Cardiac fibroblast (primary cell): ENCODE measurements at regions not wholly inside any gene's neighbourhood (a gene's known extent, or its start where the extent isn't known, plus 50 kb on each side); places are given as distances from the start of the nearest gene placed in this dataset.

Experiments used
- DNase-seq, 2 donors: peaks; one replicate each; pipeline versions ENCODE4 v3.0.0 to v3.0.0-alpha.2; 2010; ENCODE audit warnings: low read depth in 2 of 2
- H3K4me3 ChIP-seq, 2 donors: replicated peaks in 1 of 2; 1 replicate in 1 of 2; 2 replicates in 1 of 2; pipeline ENCODE4 v1.5.1; 2011; ENCODE audit warnings: low read depth in 2 of 2, low read length in 2 of 2, mild to moderate bottlenecking in 2 of 2, moderate library complexity in 1 of 2
- TF ChIP-seq, protein P1 (sequence below): IDR thresholded peaks from one replicate; pipeline ENCODE4 v1.5.1; 2011; ENCODE audit warnings: low read depth, mild to moderate bottlenecking, low read length, inconsistent platforms

DNA sequence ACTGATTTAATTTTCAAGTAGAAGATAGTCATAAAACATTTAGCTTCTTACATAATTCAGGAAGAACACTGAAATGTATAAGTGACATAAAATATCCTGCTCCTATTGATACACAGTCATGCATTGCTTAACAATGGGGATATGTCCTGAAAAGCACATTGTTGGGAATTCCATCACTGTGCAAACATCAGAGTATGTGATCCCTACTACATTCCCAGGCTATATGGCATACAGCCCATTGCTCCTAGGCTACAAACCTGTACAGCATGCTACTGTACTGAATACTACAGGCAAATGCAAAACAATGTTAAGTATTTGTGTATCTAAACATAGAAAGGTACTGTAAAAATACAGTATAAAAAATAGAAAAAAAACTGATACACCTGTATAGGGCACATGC lies 723.9 kb upstream of the ARGLU1 start:
- TF ChIP-seq, protein P1, sequence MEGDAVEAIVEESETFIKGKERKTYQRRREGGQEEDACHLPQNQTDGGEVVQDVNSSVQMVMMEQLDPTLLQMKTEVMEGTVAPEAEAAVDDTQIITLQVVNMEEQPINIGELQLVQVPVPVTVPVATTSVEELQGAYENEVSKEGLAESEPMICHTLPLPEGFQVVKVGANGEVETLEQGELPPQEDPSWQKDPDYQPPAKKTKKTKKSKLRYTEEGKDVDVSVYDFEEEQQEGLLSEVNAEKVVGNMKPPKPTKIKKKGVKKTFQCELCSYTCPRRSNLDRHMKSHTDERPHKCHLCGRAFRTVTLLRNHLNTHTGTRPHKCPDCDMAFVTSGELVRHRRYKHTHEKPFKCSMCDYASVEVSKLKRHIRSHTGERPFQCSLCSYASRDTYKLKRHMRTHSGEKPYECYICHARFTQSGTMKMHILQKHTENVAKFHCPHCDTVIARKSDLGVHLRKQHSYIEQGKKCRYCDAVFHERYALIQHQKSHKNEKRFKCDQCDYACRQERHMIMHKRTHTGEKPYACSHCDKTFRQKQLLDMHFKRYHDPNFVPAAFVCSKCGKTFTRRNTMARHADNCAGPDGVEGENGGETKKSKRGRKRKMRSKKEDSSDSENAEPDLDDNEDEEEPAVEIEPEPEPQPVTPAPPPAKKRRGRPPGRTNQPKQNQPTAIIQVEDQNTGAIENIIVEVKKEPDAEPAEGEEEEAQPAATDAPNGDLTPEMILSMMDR = no peak
- no peak for DNase-seq

DNA sequence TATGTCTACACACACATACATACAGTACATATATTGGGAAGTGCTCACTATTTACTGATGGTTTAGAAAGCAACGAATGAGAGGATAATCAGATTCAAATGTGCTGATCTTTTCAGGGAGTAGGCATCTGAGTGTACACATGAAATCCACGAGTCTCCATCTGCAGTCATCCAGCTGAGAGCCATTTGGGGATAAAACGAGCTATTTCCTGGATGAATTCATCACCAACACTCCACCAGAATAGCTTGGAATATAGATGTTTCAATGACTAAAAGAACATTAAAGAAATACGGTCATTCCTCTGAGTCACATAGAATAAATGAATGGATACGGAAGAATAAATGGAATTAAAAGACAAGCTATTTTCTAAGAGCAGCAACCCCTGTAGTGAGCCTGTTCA lies 721.6 kb upstream of the ARGLU1 start:
- no peak overlapping the region for H3K4me3 ChIP-seq
- TF ChIP-seq, protein P1 = no peak
- no peak for DNase-seq

More for the DNA sequence above, 723.9 kb upstream of the ARGLU1 start:
- H3K4me3 ChIP-seq = no peak overlapping the region

DNA sequence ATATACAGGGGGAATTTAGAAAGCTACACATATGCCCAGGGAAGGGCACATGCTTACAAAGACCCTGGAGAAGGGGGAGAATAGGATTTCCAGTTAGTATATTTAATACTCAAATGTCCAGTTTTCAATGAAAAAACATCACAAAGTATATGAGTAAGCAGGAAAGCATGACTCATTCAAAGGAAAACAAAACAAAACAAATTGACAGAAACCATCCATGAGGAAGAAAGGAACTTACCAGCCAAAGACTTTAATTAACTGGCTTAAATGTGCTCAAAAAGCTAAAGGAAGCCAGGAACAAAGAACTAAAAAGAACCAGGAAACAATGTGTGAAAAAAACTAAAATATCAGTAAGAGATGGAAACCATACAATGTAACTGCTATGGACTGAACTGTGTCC lies 716.2 kb upstream of the ARGLU1 start:
- DNase-seq = peak; percentile 14 to 33

DNA sequence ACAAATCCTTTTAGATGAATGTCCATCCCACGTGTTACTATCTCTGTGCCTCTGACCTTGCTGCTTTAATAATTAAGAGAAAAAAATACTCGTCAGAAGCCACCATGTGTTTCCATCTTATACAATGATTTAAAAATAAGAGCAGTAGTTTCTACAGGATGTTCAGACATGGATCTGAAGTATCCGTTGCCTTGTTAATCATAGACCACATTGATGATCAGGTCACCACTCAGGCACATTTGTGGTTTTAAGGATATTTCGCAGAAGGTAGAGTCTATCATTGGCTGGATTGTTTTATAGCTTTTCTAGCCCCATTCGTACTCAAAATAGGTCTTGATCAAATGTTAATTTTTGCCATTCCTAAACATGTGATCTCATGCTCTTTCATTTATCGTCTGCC lies 710.0 kb upstream of the ARGLU1 start:
- H3K4me3 ChIP-seq = no peak overlapping the region
- no peak for DNase-seq
- TF ChIP-seq, protein P1 = no peak

More for the DNA sequence above, 716.2 kb upstream of the ARGLU1 start:
- TF ChIP-seq, protein P1 = no peak
- H3K4me3 ChIP-seq = no peak overlapping the region

DNA sequence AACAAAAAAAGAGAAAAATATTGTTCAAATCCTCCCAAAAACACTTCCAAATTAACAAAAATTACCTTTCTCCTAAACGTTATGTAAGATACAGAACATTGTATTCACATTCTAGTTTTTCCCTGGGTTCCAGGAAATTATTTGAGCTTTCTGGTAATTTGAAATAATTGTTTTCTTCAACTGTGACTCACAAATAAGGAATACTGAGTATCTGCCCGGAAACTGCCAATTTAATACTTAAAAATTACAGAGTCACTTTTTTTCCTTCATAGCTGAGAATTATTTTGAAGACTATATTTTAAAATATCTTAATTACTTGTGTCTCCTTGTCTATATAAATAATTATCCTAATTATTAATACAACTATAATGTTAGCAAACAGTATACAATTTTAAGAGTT lies 709.0 kb upstream of the ARGLU1 start:
- H3K4me3 ChIP-seq = no peak overlapping the region
- peak; percentile 5 to 23 for DNase-seq
- TF ChIP-seq, protein P1 = no peak

DNA sequence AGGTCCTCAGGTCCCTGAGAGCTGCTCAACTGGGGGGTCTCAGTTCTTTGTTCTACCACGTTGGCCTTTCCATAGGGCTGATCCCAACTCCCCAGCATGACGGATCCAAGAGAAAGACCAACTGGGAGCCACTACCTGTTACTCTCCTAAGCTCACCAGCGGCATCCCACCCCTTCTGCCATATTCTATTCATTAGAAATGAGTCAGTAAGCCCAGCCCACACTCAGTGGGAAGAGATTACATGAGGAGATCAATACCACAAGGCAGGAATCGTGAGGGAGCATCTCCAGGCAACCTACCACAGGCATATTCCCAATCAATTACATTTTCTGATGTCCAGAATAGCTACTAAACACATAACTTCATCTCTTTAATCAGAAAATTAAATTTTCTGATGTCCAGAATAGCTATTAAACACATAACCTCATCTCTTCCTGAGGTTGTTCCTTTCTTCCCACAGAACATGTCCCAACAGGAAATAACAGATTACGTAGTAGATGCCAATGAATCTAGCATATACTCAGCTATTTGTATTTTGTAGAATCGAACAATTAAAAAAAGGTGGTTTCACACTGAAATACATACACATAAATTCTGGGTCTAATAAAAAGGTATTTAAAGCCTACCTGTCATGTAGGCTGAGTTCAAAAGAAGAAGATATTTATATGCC lies 708.1 kb upstream of the ARGLU1 start:
- DNase-seq = peak; percentile 25 to 42
- TF ChIP-seq, protein P1 = no peak
- no peak overlapping the region for H3K4me3 ChIP-seq

DNA sequence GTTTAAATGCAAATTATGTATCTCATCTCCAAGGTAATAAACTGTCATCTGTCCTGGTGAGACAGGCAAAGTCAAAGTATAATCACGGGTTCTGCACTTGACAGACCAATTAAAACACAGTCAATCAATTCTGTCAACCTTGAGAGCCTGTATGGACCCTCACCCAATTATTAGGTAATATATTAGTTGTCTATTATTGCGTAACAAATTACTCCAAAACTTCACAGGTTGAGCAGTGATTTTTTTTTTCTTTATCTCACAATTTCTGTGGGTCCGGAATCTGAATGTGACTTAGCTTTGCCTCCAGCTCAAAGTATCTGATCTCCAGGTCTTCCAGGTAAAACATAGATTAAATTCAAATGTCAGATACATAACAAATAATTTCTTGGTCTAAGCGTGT lies 707.4 kb upstream of the ARGLU1 start:
- DNase-seq = no peak
- no peak overlapping the region for H3K4me3 ChIP-seq
- TF ChIP-seq, protein P1 = no peak
